ENCODE measurements at regions not wholly inside any gene's neighbourhood (a gene's known extent, or its start where the extent isn't known, plus 50 kb on each side); places are given as distances from the start of the nearest gene placed in this dataset.

- TF ChIP-seq POLR2A (IDR thresholded peaks at IDR 0.05) (no peak), POLR2AphosphoS5 (IDR thresholded peaks at IDR 0.05) (peak in 3 of 4 donors; percentile 43 to 57 (median 44))
- TF ChIP-seq, protein P1, sequence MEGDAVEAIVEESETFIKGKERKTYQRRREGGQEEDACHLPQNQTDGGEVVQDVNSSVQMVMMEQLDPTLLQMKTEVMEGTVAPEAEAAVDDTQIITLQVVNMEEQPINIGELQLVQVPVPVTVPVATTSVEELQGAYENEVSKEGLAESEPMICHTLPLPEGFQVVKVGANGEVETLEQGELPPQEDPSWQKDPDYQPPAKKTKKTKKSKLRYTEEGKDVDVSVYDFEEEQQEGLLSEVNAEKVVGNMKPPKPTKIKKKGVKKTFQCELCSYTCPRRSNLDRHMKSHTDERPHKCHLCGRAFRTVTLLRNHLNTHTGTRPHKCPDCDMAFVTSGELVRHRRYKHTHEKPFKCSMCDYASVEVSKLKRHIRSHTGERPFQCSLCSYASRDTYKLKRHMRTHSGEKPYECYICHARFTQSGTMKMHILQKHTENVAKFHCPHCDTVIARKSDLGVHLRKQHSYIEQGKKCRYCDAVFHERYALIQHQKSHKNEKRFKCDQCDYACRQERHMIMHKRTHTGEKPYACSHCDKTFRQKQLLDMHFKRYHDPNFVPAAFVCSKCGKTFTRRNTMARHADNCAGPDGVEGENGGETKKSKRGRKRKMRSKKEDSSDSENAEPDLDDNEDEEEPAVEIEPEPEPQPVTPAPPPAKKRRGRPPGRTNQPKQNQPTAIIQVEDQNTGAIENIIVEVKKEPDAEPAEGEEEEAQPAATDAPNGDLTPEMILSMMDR (IDR thresholded peaks at IDR 0.05): no peak
Measured at GRCh38 chr9:80699511-80699998, 989.8 kb downstream of the TLE1 start.

All from sigmoid colon (tissue), 4 donors.